ENCODE measurements at regions not wholly inside any gene's neighbourhood (a gene's known extent, or its start where the extent isn't known, plus 50 kb on each side); places are given as distances from the start of the nearest gene placed in this dataset.

GRCh38 chr11:10641912-10642697 lies 51.5 kb downstream of the IRAG1 start:
- Histone ChIP-seq H3K27ac (peak overlapping the region in 4 of 5 donors; percentile 57 to 68 (median 64)), H3K4me1 (peaks cover 8 to 73% (median 34%) of the 10 kb centered on the region in 4 donors), H3K9me3 (no peaks in the 10 kb centered on the region), H3K27me3 (no peaks in the 10 kb centered on the region), H3K36me3 (peaks cover 0 to 3% (median 0%) of the 10 kb centered on the region in 4 donors), H3K4me3 (no peak overlapping the region)
- intact Hi-C loops (cut with DNase I; ENCODE audit: low total_unique reads): no loop called here
- WGBS, 5 donors: 64 to 85% (median 81%) methylated on average over 4 of the region's 4 CpGs
- TF ChIP-seq EP300 (IDR thresholded peaks at IDR 0.05): no peak
- DNase-seq: no peak

GRCh38 chr11:10641177-10641911 lies 52.2 kb downstream of the IRAG1 start:
- intact Hi-C loops (cut with DNase I; ENCODE audit: low total_unique reads): no loop called here

GRCh38 chr11:10640308-10640707 lies 53.2 kb downstream of the IRAG1 start:
- Histone ChIP-seq H3K4me1 (peaks cover 4 to 57% (median 25%) of the 10 kb centered on the region in 4 donors), H3K9me3 (no peaks in the 10 kb centered on the region), H3K27me3 (no peaks in the 10 kb centered on the region), H3K4me3 (no peak overlapping the region), H3K36me3 (peaks cover 0 to 8% (median 1%) of the 10 kb centered on the region in 4 donors), H3K27ac (peak overlapping the region in 3 of 5 donors; percentile 61 to 68 (median 66))
- intact Hi-C loops (cut with DNase I; ENCODE audit: low total_unique reads): no loop called here
- no peak for DNase-seq
- TF ChIP-seq POLR2A (IDR thresholded peaks at IDR 0.05) (no peak), CTCF (IDR thresholded peaks at IDR 0.05) (no peak), EP300 (IDR thresholded peaks at IDR 0.05) (no peak), POLR2AphosphoS5 (IDR thresholded peaks at IDR 0.05) (no peak)
- WGBS, 5 donors: 57 to 71% (median 69%) methylated on average over 3 of the region's 3 CpGs

More at GRCh38 chr11:10641177-10641911, 52.2 kb downstream of the IRAG1 start:
- WGBS, 5 donors: 74 to 88% (median 86%) methylated on average over 9 of the region's 9 CpGs
- no peak overlapping the region for H3K4me3 ChIP-seq
- no peaks in the 10 kb centered on the region for H3K9me3 ChIP-seq
- peaks cover 4 to 66% (median 29%) of the 10 kb centered on the region in 4 donors for H3K4me1 ChIP-seq
- no peaks in the 10 kb centered on the region for H3K27me3 ChIP-seq
- DNase-seq: no peak
- TF ChIP-seq POLR2AphosphoS5 (IDR thresholded peaks at IDR 0.05) (no peak), POLR2A (IDR thresholded peaks at IDR 0.05) (no peak), EP300 (IDR thresholded peaks at IDR 0.05) (no peak), CTCF (IDR thresholded peaks at IDR 0.05) (no peak)
- peaks cover 0 to 3% (median 0%) of the 10 kb centered on the region in 4 donors for H3K36me3 ChIP-seq
- peak overlapping the region in 4 of 5 donors; percentile 57 to 68 (median 64) for H3K27ac ChIP-seq

GRCh38 chr11:10639350-10639749 lies 54.2 kb downstream of the IRAG1 start:
- Histone ChIP-seq H3K27ac (peak overlapping the region in 3 of 5 donors; percentile 61 to 68 (median 66)), H3K9me3 (no peaks in the 10 kb centered on the region), H3K27me3 (no peaks in the 10 kb centered on the region), H3K36me3 (peaks cover 0 to 10% (median 3%) of the 10 kb centered on the region in 4 donors), H3K4me1 (peaks cover 4 to 51% (median 25%) of the 10 kb centered on the region in 4 donors), H3K4me3 (no peak overlapping the region)
- TF ChIP-seq POLR2AphosphoS5 (IDR thresholded peaks at IDR 0.05) (no peak), CTCF (IDR thresholded peaks at IDR 0.05) (no peak), POLR2A (IDR thresholded peaks at IDR 0.05) (no peak)
- no peak for DNase-seq
- intact Hi-C loops (cut with DNase I; ENCODE audit: low total_unique reads): no loop called here
- 67 to 77% (median 71%) methylated on average over 7 of the region's 7 CpGs for WGBS, 5 donors
